OCI-LY3 (cell line): ENCODE measurements at regions not wholly inside any gene's neighbourhood (a gene's known extent, or its start where the extent isn't known, plus 50 kb on each side); places are given as distances from the start of the nearest gene placed in this dataset.

Experiments
- EZH2phosphoT487 ChIP-seq: fragments of 200-600 bp; shearing (Covaris generic); IDR thresholded peaks from 2 replicates; pipeline ENCODE4 v1.6.1; 2018; ENCODE audit warnings: antibody characterized with exemption, mixed run types, low read depth
- TF ChIP-seq, protein P1 (sequence below): fragments of 200-600, 300-600 bp; sonication (generic); IDR thresholded peaks from 2 replicates; pipeline ENCODE4 v1.5.1; 2014; ENCODE audit warnings: antibody characterized with exemption, low read length, low read depth

GRCh38 chr1:143699731-143700130 is 272.1 kb downstream of the FAM72C start:
- TF ChIP-seq, protein P1, sequence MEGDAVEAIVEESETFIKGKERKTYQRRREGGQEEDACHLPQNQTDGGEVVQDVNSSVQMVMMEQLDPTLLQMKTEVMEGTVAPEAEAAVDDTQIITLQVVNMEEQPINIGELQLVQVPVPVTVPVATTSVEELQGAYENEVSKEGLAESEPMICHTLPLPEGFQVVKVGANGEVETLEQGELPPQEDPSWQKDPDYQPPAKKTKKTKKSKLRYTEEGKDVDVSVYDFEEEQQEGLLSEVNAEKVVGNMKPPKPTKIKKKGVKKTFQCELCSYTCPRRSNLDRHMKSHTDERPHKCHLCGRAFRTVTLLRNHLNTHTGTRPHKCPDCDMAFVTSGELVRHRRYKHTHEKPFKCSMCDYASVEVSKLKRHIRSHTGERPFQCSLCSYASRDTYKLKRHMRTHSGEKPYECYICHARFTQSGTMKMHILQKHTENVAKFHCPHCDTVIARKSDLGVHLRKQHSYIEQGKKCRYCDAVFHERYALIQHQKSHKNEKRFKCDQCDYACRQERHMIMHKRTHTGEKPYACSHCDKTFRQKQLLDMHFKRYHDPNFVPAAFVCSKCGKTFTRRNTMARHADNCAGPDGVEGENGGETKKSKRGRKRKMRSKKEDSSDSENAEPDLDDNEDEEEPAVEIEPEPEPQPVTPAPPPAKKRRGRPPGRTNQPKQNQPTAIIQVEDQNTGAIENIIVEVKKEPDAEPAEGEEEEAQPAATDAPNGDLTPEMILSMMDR, result no peak
- no peak for TF ChIP-seq EZH2phosphoT487
